ENCODE measurements at regions not wholly inside any gene's neighbourhood (a gene's known extent, or its start where the extent isn't known, plus 50 kb on each side); places are given as distances from the start of the nearest gene placed in this dataset.

- no peak for TF ChIP-seq POLR2A (IDR thresholded peaks at IDR 0.05)
- TF ChIP-seq CTCF (IDR thresholded peaks at IDR 0.05): no peak
- TF ChIP-seq EP300 (IDR thresholded peaks at IDR 0.05; ENCODE audit: low read depth): no peak
- no peak for TF ChIP-seq POLR2AphosphoS5 (IDR thresholded peaks at IDR 0.05)
Observed at GRCh38 chr1:184890539-184890973, 83.8 kb downstream of the NIBAN1 start.
